HG03432 (cell line): ENCODE measurements at regions not wholly inside any gene's neighbourhood (a gene's known extent, or its start where the extent isn't known, plus 50 kb on each side); places are given as distances from the start of the nearest gene placed in this dataset.
A peak's percentile ranks its signal among the peaks of the same experiment; 100 is the strongest.
"Not testable (repeated sequence)": the region's sequence is repeated elsewhere in the genome, so short reads cannot be mapped to it uniquely, and the experiment has no call there.

Source experiments
- ATAC-seq: cut with Tn5 transposase; IDR thresholded peaks from one replicate; pipeline ENCODE4 v1.9.1; 2021; ENCODE audit warnings: mild to moderate bottlenecking, moderate library complexity; ENCODE audit not compliant: unreplicated experiment

DNA sequence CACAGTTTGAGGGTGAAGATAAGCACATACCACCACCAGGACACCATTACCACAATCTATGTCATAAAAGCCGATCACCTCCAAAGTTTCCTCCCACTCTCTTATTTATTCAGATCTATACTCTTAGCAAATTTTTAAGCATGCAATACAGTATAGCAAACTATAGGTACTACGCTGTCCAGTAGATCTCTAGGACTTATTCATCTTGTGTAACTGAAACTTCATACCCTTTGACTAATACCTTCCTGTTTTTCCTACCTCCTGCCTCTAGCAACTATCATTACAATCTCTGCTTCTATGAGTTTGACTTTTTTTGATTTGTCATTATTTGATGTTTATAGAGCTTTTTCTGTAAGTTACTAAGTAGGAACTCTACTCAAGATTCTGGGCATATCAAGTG lies 84.5 kb upstream of the MANSC4 start:
- no peak for ATAC-seq

DNA sequence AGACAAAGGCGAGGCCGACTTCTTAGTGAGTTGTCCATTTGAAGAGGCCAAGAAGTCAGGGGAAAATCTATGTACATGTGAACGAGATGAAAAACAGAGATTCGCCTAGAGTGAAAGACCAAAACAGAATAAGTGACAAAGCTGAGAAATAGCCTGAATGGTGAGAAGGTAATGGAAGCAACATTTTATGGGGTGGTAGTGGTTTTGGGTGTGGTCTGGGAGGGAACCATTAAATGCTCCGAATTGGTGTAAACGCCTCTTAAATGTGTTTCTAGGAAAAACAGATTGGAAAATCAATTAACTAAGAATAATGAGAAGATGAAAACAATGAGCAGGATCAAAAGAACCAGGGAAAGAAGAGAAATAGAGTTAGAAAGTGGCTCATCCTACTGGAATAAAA lies 83.8 kb upstream of the MANSC4 start:
- ATAC-seq, result no peak

DNA sequence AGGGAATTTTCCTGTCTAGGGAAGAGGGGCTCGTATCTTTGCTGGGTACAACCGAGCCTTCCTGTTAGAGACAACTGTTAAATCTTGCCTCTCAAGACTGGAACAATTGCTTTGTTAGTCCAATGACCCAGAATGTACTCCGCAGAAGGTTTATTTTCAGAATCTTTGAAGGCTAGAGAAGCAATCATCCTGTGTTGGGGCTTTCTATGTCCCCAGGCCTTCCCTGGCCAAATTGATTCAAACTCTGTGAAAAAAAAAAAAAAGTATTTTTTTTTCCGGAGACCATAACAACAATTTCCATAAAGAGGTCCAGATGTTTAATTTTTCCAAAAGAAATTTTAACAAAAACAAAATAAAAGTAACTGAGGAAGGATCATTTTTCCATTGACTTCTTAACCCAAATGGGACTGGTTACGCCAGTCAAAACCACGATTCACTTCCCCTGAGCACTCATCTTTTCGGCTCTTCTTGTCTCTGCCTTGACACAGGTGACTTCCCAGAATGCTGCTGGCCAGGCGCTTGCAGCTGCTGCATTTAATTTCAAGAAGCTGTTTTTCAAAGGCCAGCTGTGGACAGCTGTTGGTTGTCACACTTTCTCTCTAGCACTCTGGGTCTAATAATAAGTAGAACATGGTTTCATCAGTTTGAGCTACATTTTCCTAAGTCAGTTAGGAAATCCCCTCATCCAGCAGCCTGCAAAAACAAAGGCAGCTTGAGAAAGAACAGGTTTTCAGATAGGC lies 81.6 kb upstream of the MANSC4 start:
- ATAC-seq, result peak; percentile 99

DNA sequence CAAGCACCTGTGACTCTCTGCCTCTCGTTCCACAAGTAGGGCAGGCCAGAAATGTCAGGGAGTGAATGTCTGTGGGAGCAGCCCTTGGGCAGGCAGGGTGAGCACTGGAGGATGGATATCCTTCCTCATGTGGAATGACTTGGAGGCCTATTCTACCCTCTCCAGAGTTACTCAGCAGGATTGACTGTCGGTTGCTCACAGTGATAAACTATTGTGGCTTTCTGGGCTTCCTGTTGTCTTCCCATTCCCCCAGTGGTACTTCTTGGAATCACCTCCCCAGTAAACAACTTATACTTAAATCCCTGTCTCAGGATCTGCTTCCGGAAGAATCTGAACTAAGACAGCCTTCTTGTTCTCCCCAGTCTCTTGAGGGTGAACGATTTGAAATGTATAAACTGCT lies 79.6 kb upstream of the MANSC4 start:
- no peak for ATAC-seq

DNA sequence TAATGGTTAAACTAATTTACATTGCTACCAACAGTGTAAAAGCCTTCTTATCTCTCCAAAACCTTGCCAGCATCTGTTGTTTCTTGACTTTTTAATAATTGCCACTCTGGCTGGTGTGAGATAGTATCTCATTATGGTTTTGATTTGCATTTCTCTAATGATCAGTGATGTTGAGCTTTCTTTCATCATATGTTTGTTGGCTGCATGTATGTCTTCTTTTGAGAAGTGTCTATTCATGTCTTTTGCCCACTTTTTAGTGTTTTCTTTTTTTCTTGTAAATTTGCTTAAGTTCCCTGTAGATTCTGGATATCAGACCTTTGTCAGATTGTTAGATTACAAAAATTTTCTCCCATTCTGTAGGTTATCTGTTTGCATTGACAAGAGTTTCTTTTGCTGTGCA lies 77.0 kb upstream of the MANSC4 start:
- not testable (repeated sequence) for ATAC-seq

DNA sequence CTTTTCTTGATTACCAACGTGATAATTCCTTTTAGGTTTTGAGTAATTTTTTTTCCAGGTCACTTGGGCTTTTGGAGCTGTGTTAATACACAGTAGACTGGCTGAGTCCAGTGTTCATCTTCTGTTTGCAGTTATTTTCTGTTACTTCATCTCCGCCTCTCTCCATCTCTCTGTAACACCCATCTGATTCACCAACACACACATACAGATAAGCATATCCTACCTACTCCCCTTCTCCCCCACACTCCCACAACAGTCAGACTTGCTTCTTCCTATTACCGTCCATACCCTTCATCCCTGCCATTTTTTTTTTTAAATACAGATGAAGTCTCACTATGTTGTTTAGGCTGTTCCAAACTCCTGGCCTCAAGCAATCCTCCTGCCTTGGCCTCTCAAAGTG lies 72.7 kb upstream of the MANSC4 start:
- no peak for ATAC-seq
